Effector memory CD4-positive, alpha-beta T cell (primary cell): ENCODE measurements at regions not wholly inside any gene's neighbourhood (a gene's known extent, or its start where the extent isn't known, plus 50 kb on each side); places are given as distances from the start of the nearest gene placed in this dataset.

Experiments
- DNase-seq, 3 donors: peaks; one replicate each; pipeline ENCODE4 v3.0.0-alpha.2; 2020
- H3K27ac ChIP-seq: 2 replicates; pipeline ENCODE4 v1.7.0; 2013; ENCODE audit warnings: mild to moderate bottlenecking, low read length, moderate library complexity; ENCODE audit not compliant: insufficient read depth, poor library complexity, severe bottlenecking
- H3K27me3 ChIP-seq: replicated peaks from 2 replicates; pipeline ENCODE4 v1.7.0; 2013; ENCODE audit warnings: mild to moderate bottlenecking, low read length; ENCODE audit not compliant: insufficient read depth, control insufficient read depth, poor library complexity, severe bottlenecking
- H3K36me3 ChIP-seq: 2 replicates; pipeline ENCODE4 v1.7.0; 2013; ENCODE audit warnings: mild to moderate bottlenecking, low read length, moderate library complexity; ENCODE audit not compliant: control insufficient read depth, insufficient read depth
- H3K4me1 ChIP-seq: 2 replicates; pipeline ENCODE4 v1.7.0; 2013; ENCODE audit warnings: low read length, mild to moderate bottlenecking; ENCODE audit not compliant: control insufficient read depth, insufficient read depth, poor library complexity, severe bottlenecking
- H3K4me3 ChIP-seq: 2 replicates; pipeline ENCODE4 v1.7.0; 2013; ENCODE audit warnings: low read length, low read depth, mild to moderate bottlenecking; ENCODE audit not compliant: insufficient read depth, poor library complexity, severe bottlenecking
- H3K9me3 ChIP-seq: 2 replicates; pipeline ENCODE4 v1.7.0; 2013; ENCODE audit warnings: mild to moderate bottlenecking, low read length, moderate library complexity; ENCODE audit not compliant: control insufficient read depth

DNA sequence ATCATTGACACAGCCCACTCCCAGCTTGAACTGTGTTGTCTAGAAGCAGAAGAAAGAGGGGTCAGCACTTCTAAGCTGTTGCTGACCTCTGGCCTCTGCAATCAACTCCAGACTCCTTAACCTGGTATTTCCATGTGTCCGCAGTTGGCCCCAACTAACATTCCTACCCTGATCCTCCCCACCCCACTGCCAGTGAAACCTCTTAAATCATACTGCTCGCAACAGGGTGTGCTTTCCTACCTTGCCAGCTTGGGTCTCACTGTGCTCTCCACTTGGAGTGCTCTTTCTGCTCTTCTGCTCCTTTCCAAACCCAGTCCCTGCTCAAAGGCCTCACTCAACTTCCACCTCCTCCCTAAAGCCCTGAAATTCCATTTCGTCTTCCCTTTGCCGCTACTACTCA is 52.3 kb upstream of the RPS6KA3 start:
- Histone ChIP-seq H3K4me1 (peaks cover 5% of the 10 kb centered on the region), H3K36me3 (no peaks in the 10 kb centered on the region), H3K27ac (no peak overlapping the region), H3K27me3 (no peaks in the 10 kb centered on the region), H3K4me3 (no peak overlapping the region), H3K9me3 (no peaks in the 10 kb centered on the region)
- no peak for DNase-seq

DNA sequence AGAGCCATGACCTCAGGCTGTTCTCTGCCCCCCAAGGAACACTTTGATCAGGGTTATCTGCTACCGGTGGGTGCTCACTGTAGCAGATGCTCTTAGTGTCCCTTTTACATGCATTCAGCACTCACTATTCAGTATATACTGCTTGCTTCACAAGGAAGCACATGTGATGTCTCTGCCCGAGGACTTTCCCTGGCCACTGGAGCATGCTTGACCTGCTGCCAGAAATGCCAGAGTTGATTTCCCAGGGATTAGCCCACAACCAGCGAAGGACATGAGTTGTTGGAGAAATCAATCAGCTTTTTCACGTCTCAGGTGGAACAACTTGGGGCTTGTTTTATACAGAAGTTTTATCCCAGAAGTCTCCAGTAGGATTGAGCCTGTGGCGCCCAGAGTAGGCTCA is 51.2 kb upstream of the RPS6KA3 start:
- Histone ChIP-seq H3K36me3 (no peaks in the 10 kb centered on the region), H3K4me3 (no peak overlapping the region), H3K27me3 (no peaks in the 10 kb centered on the region), H3K9me3 (no peaks in the 10 kb centered on the region), H3K27ac (no peak overlapping the region), H3K4me1 (peaks cover 5% of the 10 kb centered on the region)
- DNase-seq: no peak
